NCI-H526 treated with DMSO at 0.1 percent for 48 hours (cell line): ENCODE measurements at regions not wholly inside any gene's neighbourhood (a gene's known extent, or its start where the extent isn't known, plus 50 kb on each side); places are given as distances from the start of the nearest gene placed in this dataset.

Source experiments
- DNase-seq: peaks from one replicate; lab custom pipeline; 2025; lab: John Stamatoyannopoulos, UW

DNA sequence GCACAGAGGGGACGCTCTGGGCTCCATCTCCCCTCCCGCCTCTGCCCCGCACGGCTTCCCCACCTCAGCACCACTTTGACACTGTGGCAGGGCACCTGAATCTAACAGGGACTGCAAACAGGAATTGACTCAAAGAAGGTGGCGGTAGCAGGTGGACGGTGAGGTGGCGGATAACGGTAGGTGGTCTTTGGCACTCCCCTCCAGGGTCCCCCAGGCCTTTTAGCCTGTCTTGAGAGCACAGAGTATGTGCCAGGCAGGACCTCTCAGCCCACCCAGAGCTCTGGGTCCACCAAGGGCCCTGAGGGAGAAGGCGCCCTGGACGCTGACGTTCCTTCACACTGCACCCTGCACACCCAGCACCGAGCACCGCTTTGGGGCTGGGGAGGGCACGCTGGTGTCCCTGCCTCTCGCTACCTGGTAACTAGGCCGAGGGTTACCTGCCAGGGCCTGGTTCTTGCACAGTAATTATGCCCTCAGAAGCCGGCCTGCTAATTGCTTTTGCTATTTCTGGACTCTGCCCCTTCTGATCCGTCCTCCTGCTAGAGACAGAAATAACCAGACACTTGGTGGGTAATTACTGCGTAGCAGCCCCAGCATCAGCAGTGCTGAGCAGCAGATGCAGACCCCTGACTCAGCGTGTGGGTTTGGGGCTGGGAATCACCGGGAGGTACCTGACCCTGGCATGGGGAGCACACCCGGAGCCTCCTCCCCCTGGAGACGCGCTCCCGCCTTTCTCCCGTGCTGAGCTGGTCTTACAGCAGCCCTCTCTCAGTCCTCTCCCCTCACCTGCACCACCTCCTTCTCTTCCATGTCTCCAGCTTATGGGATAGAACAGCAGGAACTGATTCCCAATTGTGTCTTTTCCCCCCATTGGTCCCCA, 103.3 kb upstream of the B3GAT1 start:
- no peak for DNase-seq

DNA sequence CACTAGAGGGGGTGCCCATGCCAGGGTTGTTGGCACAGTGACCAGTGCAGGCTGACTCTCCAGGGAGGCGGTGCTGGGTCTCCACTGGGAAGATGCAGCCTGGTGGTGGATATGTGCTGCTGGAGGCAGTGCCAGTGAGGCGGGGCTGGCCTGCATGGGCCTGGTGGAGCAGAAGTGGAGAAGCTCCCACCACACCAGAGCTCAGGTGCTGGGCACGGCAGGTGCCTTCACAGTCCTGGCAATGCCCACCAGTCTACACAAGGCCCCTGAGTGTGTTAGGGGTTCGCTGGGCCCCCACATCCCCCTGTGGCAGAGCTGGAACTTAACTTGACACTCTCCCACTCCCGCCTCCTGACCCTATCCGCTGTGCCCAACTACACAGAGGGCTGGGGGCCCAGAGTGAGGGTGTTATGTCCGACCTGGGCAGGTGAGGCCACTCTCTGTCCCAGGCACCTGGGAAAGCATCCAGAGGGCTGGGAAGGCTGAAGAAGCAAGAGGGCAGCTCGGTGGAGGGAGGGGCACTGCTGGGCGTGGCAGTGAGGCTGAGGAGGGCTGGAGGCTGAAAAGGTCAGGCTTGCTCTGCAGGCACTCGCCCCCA, 102.4 kb upstream of the B3GAT1 start:
- DNase-seq, result no peak

DNA sequence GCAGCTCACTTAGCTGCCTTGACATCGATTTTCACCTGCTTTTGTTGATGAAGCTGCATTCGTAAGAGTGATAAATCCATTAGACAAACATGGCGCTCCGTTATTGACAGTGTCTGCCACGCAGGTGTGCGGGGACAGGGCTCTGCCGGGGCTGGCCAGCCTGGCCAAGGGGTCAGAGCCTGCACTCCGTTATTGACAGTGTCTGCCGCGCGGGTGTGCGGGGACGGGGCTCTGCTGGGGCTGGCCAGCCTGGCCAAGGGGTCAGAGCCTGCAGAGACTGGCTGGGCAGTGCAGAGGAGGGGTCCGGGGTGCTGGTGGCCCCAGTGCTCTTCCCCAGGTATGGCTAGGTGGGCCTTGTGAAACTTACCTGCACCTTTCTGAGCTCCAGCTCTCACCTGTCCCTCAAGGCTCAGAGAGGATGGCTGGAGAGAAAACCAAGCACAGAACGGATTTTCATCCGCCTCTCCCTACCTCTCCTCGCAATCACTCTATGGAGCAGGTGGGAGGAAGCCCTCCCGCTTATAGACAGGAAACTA, 101.6 kb upstream of the B3GAT1 start:
- DNase-seq, result no peak

DNA sequence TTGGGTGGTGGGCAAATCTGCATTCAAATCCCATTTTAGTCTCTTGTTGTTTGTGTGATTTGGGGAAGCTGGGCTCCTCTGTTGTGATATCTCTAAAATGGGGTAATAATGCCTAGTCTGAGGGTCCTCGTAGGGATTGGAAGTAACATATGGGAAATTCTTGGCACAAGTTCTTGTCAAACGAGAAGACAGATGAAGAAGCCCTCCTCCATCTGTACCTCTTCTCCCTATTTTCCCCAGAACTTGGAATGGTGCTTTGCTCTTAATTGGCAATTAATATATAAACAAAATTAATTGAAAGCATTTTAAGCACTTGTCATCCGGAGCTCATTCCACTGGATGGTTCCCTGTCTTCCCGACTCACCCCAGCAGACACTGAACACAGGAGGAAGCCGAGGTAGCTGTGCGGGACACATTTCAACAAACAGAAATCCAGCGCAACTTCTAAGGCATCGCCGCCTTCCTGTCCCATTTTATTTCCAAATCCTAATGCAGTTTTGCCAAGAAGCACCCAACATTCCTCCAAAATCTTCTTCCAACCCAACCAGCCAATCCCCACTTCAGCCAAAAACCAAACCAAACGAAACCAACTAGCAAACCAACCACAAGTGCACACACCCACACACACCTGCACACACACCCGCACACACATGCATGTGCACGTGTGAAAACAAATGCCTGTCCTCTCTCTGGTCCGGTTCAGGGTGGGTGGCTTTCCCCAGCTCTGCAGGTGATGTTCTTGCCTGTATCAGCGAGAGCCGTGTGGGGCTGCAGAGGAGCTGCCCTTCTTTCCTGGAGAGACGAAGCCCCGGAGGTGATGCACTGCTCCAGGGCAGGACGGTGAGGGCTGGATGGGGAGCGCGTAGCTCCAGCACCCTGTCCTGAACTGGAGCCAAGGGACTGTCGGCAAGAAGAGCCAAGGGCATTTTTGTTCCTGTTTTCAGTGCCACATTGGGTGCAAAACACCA, 100.8 kb upstream of the B3GAT1 start:
- no peak for DNase-seq

DNA sequence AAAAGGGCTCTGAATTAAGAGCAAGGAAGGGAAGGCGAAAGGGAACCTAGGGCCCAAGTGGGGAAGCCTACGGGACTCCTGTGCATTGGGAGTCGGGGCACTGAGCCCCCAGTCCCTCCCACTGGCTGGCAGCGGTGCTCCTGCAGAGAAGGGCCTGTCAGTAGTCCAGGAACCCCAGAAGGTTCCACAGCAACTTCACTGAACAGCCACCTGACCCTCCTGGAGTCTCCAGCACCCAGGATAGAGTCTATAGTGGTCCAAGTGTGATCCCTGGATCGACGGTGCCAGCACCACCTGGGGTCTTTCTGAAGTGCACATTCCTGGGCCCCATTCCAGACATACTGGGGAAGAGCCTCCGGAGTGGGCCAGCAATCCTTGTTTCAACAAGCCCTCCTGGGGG, 100.0 kb upstream of the B3GAT1 start:
- no peak for DNase-seq

DNA sequence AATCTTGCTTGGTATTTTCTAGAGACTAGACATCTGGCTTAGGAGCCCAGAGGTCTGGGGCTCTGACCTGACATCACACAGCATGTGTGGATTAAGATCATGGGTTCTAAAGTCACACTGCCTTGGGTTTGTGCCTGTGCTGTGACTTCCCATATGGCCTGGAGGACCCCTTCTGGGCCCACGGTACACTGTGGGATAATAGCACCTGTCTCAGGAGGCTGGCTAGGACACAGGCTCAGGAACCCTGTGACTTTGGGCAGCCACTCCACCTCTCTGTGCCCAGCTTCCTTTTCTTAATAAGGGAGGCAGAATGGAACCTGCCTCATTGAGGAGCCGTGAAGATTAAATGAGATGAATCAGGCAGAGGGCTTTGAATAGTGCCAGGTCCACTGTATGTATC, 99.2 kb upstream of the B3GAT1 start:
- DNase-seq, result no peak

DNA sequence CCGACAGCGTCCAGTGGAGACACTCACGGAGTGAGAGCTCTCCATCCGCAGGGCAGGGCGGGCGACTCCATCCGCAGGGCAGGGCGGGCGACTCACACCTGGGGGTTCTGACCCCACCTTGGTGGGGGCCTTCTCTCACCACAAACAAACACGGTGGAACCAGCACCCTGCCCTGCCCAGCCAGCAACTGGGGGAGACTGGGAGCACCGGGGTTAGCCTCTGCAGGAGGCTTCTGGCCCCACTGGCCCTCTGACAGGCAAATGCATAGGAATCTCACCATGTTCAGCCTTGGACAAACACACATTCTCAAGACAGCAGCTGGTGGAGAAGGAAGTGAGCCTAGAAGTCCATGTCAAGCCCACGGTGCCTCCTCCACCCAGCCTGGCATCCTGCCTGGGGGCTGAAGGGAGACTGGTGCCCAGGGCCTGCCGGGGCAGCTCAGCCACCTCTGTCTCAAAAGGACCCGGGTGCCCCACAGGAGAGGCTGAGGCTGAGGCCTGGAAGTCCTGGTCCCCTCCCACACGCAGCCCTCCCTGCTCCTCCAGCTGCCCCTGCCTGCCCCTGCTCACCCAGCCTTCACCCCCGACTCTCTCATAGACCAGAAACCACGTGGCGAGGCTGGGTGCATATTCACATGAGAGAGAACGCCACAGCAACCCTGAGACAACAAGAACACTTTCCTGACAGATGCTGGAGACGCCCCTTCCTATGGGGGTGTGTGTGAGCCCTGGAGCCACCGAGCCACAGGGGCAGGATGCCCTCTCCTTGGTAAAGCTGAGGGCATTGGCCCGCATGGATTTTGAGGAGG, 98.4 kb upstream of the B3GAT1 start:
- no peak for DNase-seq

DNA sequence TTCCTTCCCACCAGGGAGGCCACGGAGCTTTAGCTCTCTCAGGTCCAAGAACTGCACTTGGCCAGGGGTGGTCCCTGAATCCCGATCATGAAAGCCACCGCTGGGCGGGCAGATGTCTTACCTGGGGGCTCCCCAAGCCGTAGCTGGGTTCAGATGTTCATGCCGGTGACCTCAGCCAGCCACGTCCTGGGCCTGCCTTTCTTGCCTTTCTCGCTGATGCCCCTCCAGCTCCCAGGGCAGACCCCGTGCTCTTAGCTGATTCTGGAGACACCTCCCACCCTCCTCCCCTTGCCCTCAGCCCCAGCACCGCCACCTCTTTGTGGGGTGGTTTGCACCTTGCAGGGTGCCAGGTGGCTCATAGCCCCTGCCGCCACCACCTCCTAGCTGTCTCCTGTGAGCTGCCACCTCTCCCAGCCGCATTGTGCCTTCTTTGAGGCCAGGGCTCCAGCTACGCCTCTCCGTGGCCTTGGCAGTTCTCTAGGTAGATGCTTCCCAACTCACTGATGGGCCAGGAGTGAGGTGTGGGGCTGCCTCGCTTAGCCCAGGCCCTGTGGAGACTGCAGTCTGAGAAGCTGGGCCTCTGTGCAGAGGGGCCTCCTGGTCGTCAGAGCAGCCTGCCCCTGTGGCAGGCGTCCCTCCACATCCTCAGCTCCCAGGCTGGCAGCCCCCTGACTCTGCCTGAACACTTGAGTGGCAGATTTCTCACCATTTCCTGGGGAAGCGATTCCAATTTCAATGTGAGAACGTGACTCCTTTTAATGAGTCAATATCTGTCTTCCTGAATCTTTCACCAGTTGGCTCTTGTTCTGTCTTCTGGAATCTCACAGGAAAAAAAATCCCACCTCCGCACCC, 97.6 kb upstream of the B3GAT1 start:
- no peak for DNase-seq

DNA sequence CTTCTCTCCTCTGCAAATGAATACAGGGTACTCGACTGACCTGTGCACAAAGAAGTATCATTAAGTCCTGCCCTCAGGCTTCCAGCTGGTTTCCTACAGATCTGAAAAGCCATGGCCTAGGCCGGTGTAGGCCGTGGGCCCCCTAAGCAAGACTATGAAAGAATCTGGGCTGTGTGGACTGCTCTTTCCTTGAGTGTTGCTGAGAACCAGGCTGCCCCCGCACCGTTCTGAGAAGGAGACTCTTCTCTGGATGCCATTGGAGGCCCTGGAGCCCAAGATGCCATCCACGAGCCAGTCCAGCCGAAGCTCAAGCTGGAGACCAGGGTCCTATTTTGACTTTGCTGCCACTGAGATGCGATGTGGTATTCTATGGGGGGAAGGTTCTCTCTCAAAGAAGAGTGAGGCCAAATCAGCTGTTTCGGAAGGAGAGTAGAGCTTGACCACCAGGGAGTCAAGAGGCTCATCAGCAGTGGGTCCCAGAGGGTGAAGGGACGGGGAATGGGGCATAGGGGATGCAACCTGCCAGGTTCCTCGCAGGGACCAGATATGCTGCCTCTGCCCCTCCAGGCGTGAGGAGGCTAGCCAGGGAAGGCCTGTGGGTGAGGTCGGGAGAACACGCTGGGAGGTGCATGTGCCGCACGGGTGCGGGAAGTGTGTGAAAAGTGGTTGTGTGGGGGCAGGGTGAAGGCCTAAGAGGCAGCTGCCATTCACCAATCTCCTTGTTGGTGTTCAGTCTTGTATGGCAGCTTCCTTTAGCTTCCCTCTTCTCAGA, 96.4 kb upstream of the B3GAT1 start:
- no peak for DNase-seq

DNA sequence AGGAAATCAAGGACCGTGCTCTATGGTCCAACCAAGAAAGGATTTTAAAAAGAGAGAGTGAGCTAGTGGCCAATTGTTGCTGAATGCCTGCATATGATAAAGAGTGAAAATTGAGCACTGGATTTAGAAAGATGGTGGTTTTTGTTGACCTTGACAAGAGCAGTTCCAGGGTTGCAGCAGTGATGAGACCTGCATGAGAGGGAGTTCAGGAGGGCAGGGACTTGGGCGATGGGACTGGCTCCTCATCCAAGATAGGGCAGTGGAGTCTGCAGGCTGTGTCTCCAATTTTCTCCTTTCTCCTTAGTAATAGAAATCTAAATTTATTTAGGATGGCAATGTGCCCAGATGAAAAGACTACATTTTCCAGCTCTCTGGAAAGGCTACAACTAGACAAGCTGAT, 94.0 kb upstream of the B3GAT1 start:
- DNase-seq, result no peak

DNA sequence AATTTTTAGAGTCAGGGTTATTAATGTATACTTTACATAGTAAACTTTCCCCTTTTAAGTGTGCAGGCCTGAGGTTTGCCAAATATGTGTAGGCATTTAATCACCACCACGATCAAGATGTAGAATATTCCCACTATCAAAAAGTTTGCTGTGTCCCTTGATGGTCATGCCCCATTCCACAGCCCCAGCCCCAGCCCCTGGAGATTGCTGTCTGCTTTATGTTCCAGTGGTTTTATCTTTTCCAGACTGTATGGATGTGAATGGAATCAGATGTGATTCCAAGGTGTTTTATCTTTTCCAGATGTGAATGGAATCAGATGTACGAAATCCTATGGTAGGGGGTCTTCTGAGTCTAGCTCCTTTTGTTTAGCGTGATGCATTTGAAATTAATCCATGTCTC, 93.1 kb upstream of the B3GAT1 start:
- DNase-seq, result no peak

DNA sequence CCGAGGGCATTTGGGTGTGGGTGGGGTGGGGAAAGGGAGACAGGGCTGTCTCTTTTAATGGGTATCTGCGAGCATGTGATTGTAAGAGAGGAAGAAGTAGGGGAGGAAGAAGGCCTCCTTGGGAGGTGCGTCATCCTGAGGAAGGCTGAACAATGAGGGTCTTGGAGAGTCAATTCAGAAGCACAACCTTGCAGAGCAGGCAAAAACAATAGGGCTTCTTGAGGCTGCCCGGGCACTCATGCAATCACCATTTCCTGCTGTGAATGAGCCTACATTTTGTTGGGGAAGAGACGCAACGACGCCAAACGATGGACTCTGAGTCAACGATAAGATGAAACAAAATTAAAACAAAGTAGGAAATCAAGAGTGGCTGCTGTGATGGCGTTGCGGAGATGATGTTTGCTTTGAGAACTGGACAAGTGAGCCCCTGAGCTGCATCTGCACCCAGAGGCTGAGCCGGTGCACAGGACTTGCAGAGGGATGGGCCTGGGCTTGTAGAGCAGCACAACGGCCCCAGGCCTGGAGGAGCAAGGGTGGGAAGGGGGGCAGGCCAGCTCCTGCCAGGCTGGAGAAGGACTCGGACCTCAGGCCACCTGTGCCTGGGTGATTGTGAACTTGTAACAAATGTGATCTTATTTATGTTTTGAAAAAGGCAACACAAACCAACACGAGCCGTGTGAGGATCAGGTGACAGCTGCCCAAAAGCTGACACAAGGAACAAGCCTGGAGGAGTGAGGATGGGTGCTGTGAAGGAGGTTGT, 92.3 kb upstream of the B3GAT1 start:
- DNase-seq, result no peak

DNA sequence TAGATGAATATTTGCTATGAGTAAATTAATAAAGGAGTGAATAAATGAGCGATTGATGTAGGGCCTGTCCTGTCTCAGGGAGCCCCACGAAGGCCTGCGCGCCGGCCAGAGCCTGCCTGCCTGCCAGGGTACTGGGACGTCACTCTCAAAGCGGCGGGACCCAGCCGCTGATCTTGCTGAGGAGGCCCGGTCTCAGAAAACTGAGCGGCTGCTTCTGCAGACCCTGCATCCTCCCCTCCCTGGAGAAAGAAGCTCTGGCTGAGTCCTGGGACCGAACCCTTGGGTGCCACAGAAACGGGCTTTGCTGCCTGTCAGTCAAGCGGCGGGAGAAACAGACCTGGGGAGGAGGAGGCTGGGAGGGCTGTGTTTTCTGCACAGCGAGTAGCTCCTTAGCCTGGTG, 91.6 kb upstream of the B3GAT1 start:
- DNase-seq, result no peak

DNA sequence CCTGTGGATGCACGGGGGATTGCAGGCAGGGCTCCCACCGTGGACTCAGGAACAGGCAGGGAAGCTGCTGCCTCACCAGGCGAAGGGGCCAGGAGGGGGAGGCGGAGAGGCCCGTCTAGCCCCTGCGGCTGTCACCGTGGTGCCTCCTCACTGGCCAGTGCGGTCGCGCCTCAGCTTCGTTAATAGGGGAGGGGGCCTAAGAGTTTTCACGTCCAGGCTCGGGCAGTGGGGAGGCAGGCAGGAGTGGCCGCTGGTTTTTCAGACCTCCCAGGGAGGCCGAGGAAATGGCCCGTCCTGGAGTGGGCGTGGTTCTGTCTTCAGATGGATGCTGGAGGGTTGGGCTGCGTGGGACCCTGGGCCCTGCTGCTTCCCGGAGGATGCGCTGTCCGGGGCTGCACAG, 91.1 kb upstream of the B3GAT1 start:
- no peak for DNase-seq

DNA sequence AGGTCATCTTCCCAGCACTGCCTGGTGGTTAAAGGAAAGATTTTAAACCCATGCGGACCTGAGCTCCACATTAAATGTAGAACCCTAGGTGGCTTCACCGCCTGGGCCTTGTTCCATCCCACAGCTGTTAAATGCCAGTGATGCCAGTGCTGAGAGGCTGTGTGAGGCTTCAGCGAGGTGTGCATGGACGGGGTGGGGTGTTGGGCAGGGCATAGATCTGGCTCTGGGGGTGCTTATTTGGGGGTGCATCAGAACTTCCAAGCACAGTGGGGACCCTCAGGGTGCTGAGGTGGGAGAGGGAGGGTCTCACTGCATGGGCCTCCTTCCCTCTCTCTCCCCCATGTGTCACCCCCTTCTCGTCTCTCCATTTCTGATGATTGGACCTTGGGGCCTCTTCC, 90.1 kb upstream of the B3GAT1 start:
- DNase-seq, result no peak

DNA sequence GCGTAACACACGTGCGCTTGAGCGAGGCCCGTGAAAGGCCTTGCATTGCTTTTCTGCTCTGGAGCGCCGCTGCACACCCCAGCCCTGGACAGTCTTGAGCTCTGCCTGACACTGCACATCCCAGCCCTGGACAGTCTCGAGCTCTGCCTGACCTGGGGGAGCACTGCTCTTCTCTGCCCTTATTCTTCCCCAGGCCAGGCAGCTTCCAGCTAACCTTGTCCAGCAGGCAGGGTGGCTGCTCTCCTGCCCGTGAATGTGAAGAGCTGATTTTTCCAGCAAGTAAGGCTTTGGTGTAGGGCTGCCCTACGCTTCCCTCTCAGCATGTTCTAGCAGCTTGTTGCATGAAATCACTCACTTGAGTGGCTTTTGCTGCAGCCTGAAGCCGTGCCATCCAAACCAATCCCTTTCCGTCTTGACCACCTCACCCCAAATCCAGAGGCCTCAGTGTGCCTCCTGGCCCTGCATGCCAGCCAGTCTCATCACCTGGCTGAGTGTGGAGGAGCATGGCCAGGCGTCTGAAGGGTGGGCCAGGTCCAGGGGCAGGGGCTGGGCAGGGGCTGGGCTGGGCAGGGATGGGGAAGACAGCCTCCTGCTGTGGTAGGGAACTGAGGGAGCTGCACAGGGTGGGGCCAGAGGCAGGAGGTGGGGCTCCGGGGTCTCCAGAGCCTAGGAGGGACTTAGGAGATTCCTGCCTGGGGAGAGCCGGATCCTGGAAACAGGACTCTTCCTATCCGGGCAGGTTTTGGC, 89.5 kb upstream of the B3GAT1 start:
- no peak for DNase-seq

DNA sequence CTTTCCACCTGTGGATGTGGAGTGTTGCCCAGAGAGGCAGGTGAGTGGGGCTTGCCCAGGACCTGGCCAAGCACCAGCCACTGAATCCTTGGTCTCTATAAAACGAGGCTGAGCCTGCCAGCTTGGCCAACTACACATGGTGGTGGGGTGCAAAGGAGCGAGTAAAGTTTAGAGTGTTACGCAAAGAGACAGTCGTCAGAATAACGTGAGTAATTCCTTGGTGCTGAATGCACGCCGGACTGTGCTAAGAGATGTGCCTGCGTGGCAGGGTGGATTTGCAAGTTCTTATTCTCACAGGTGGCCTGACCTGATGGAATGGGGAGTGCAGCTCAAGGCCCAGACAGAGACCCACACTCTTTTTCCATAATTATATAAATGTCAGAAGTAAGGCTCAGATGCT, 88.6 kb upstream of the B3GAT1 start:
- DNase-seq, result no peak

DNA sequence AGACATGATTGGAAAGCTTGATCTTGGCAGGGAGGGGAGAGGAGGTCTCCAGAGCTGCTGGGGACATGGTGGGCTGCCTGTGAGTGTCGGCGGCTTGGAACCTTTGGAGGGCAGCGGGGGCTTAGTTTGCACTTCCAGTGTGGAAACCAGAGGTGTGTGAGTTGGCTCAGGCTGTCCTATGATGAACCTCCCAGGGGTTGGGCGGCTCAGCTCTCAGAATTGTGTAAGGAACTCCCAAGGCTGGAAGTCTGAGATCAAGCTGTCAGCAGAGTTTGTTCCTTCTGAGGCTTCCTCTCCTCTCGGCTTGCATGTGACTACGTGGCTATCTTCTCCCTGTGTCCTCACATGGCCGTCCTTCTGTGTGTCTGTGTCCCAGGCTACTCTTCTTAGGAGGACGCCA, 87.9 kb upstream of the B3GAT1 start:
- no peak for DNase-seq
